DMS 273 treated with DMSO at 0.1 percent for 48 hours (cell line): ENCODE measurements at regions not wholly inside any gene's neighbourhood (a gene's known extent, or its start where the extent isn't known, plus 50 kb on each side); places are given as distances from the start of the nearest gene placed in this dataset.

ENCODE experiments used
- DNase-seq: peaks from one replicate; lab custom pipeline; 2025; lab: John Stamatoyannopoulos, UW

DNA sequence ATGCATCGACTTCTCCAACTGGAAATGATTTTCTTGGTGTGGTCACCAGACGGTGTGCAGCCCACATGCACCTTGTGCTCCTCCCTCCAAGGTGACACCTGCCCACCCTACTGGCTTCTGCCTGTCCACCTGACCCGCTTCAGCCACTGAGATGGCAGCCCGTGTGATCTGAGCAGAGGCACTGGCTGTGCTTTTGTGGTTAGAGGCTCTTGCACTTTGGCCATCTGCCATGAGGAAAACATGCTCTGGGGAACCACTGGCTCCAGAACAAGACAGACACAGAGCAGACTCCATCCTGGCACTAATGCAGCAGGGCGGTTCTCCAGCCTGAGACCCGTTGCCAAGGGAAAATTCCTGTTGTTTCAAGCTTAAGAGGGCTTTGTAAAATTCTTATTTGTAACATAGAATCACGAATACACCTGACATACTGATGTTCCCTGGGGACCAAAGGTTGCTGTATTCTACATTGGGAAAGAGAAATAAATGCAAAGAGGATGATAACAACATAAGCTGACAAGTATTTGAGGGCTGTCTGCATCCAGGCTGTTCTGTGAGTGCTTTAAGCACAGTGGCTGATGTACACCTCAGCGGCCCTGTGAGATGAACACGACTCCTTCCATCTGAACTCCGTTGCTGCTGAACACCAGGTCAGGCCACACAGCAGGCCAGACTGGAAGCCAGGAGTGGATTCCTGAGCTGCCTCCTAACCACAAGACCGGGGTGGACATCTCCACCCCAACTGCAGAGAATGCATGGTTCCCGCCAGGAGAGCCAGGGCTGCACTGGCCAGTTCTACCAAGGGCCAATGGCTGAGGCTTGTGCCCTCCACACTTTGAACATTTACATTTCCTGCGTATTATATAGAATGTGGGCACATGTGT, 820.4 kb downstream of the GALR1 start:
- DNase-seq = no peak

DNA sequence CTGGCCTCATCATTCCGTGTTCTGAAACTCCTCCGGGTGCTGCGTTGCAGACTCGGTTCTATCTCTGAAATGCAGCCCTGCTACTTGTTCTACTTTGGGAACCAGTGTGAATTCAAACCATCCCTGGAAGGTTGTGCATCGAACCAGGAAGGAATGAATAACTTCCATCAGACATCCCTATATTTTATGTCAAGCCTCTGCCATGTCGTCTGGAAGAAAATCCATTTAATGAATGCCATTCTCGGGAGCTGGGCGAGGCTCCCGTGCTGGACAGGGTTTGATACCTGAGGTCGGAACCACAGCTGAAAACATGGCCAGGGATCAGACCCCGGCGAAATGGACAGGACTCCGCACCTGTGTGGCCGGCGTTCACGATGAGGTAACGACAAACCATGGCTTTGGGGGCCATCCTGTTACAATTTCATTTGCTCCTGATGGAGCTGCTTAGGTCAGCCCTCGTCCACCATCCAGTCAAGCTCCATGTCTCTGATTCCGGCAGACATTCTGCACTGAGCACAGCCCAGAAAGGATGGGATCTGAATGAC, 821.6 kb downstream of the GALR1 start:
- DNase-seq = no peak

DNA sequence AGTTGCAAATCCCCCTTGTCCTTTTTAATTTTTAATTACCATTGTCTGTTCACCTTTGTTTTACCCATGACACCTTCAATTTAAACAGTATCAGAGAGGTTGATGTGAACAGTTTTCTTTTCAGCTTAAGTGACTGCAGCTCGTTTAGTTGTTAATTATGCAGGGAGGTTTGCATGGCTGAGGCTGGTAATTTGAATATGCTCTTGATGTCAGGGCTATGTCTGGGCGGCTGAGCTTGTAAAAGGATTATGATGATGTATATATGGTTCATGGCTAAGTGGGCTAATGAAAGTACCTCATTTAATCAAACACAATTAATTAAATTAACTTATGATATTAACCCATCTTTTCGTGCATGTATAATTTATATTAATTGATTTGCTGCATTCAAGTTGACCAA, 822.1 kb downstream of the GALR1 start:
- no peak for DNase-seq

DNA sequence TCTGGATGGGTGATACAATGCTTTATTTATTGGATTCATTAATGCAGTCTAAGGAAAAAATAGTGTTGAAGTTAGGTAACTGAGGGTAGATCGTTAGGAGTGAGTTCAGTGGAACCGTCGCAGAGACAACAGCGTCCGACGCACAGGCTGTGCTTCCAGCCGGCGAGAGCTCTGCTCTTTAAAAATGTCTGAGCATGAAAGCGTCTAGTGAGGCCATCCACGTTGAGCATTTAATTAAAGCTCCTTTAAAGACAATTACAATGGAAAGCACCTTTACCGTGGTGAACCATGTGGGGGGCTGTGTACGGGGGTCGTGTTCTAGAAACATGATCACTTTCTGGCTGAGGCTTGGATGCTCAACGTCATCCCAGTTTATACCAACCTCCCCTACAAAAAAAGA, 822.7 kb downstream of the GALR1 start:
- no peak for DNase-seq

DNA sequence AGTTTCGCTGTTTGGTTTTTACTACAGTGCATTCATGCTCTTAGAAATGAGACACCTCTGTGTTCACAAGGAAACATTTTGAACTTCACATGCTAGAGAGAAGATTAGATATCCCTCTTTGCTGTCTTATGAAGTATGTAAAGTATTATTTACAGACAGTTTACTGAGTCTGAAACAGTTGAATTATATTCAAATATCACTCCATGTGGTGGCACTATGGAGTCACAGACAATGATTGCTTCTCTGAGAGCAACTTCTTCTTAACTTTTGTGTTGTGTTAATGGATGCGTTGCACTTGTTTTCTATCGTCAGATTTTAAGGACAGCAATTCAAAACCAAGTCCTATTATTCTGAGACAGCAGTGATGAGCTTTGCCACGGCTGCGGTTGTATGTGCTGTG, 823.6 kb downstream of the GALR1 start:
- DNase-seq = no peak

DNA sequence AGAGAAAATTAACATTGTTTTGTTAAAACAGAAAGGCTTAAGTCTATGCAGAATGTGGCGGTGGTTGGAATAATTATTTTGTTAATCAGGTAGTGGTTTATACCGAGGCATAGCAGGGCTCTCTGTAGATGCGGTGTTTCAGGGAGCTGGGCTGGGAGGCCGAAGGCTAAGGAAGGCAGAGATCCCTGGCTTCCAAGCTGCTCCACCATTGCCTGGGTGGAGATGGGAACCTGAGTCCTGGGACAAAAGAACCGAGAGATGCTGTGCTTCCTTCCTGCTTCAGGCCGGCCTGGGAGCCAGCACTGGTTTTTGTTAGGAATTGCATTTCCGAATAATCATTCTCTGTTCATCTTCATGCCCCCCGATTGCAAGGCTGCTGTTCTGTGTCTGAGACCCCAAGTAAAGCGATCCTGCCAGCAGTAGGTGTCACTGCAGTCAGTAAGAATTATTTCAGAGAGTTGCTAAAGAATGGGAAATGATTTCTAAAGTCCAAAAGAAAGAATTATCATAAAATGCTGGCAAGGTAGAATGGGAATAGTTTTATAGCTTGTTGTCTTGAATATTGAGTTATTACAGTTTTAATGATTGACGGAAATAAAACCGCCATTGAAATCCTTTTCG, 824.9 kb downstream of the GALR1 start:
- DNase-seq = no peak

DNA sequence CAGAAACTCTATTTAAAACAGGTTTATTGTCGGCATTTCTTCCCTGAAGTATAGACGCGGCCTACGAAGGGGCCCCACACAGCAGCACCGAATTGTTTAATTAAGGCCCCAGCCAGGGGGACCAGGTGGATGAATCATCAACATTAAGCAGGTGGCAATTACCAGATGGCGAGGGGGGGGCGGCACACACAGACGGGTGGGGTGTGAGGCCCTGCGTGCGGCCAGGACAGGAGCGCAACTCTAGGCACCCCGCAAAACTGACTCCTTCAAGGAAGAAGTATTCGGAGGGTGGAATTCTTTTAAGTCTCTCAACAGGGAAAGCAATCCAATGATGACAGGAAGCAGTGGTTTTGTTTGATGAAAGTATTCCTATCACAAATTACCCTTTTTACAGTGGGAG, 830.4 kb downstream of the GALR1 start:
- no peak for DNase-seq

DNA sequence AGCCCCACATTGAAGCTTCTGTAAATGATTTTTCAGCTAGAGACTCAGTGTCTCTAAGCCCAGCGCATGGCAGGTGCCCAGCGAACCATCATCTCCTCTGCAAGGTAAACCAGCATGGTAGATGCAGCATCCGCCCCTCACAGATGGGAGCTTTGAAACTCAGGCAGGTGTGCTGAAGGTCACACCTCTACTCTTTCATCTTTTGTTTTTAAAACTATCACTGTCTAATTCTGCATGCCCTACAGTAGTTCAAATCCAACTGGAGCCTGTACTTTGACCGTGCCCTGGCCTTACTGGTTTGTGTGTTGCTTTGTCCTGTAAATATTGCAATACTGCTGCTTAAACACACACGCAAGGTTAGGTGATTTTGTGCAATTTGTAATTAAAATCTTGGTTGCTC, 831.1 kb downstream of the GALR1 start:
- DNase-seq = no peak

DNA sequence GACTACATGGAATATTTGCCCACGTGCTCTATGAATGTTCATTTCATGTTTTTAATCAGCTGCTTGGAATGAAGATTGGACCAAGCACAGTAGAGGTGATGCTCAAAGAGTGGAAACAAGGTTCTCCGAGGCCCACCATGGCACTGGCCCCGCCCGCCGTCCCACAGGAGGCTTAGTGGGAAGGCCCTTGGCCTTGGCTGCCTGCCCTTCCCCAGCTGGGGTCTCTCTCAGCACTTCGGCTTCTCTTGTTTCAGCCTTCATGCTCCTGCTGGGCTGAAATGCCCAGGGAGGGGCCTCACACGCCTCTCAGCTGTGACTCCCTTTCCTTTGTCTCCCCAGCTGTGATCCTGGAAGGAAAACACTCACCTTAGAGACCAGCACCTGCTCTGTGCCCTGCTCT, 833.2 kb downstream of the GALR1 start:
- no peak for DNase-seq

DNA sequence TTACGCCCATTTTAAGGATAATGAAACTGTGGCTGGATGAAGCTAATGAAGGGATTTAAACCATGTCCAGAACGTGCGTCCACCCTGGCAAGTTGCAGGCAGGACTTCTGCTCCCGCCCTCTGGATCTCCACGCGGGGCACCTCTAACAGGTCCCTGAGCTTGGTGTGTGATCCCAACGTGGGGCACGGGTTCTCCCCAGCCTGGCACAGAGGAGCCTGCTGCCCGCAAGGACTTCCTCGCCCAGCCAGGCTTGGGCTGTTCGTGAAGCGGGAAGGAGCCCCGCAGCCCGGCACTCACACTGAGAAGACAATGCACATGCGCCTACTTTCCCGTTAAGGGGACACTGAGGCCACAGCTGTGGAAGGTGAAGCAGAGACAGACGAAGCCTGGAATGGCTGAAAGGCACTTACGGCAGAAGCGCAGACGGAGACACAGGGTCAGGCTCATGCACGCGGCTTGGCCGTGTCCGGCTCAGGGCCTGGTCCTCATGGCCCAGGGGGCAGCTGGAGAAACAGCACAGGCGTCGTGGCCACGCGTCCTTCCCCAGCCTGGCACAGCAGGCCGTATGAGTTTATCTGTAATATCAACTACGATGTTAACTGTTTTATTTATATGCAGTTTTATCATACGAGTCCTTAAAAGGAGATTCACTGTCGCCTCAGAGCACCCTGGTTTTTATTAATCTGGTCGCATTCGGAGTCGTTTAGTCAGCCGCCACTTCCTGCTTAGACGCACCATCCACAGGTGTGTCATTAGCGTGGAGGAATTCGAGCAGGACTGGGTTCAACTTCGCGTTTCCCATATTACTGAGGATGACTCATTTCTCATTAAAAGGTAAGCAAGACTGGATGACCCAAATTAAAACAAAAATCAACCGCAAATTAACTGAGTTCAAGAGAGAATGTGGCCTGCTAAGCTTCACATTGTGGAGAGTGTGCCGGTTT, 835.9 kb downstream of the GALR1 start:
- no peak for DNase-seq

DNA sequence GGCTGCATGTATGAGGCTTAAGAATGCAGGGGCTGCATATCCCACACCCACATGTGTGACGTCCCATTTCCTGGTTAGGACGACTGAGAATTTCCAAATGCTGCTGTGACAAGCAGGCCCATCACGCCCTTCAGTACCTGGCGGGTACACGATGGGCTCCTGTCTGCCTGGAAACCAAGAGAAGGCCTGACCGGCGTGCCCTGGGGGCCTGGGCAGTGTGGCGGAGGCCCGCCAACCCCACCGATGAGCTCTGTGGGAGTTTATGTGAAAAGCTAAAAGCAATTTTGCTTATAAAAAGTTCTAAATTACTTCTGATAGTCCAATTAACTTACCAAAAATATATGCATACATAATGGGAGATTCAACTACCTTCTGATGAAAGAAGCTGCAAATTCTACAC, 837.3 kb downstream of the GALR1 start:
- no peak for DNase-seq

DNA sequence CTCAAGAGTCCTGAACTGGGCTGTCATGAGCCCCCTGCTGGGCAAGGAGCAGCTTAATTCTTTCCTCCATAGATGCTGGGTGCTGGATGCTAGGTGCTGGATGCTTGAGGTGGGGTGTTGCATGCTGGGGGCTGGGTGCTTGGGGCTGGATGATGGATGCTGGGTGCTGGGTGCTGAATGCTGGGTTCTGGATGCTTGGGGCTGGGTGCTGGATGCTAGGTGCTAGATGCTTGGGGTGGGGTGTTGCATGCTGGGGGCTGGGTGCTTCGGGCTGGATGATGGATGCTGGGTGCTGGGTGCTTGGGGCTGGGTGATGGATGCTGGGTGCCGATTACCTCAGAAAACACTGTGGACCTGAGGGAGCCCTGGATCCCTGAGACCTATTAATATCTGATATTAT, 837.7 kb downstream of the GALR1 start:
- DNase-seq = no peak

DNA sequence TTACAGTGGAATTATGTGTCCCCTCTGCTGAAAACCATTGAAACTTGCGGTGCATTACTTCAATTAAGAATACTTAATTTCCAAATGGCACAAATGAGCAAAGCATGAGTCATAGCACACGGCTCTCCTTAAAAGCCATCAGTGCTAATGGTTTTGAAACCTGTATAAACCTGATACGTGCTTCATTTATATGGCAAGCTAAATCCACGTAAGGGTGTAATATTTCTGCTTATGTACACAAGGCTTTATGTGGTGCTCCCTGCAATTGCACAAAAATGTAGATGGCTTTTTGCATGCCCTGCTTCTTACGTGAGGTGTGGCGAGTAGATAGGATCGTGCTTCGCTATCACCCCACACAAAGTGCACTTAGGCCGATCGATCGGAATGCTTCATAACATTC, 840.9 kb downstream of the GALR1 start:
- no peak for DNase-seq

DNA sequence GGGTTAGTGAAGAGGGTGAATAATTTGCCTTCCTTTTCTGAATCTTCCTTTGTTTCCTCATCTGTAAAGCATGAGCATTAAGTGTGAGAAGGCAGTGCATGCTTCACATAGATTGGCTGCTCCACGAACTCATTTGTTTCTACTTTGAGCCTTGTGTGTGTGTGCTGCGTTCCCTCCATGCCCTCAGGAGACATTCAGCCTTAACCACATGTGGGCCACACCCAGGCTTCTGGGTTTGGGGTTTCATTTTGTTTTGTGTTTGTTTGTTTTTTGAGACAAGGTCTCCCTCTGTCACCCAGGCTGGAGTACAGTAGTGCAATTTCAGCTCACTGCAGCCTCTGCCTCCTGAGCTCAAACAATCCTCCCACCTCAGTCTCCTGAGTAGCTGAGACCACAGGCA, 843.3 kb downstream of the GALR1 start:
- DNase-seq = no peak

DNA sequence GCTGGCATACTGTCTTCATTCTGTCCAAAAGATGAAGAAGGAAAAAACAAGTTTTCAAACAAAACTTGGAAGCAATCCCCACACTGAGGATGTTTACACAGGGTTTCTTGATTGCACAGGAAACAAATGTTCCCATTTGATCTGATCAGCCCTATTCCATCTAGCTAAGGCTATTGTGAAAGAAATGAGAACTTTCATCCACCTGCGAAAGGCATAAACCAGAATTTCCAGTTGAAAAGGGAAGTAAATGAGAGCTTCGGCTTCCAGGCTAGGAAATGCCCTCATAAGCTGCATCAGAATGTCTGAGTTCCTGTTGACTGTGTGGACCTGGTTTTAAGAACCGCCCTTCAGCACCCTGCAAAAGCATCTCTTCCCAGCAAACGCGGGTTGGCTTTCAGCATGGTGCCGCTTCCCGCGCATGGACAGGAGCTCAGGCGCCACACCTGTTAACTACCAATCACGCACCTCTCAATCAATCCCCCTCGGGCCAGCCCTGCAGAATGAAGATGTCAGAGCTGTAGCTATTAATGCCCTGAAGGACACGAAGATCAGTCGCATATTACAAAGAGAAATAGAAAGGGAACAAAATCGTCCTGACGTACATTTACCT, 850.4 kb downstream of the GALR1 start:
- no peak for DNase-seq

DNA sequence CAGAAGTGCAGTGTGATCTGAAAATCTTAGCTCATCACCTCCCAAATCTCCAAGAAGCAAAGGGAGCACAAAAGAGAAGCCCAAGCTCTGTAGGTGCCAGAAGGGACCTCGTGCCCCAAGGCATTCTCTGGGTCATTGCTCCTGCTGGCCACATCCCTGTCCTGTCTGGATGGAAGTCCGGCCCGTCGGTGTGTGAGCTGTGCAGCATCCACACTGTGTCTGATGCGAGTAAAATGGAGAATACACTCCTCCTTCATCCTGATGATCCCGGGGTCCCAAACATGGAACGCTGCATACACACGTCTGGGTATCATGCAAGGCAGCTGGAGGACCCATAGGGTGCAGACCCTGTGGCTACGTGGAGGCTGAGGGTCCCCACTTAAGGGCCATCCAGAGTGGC, 851.4 kb downstream of the GALR1 start:
- DNase-seq = no peak

DNA sequence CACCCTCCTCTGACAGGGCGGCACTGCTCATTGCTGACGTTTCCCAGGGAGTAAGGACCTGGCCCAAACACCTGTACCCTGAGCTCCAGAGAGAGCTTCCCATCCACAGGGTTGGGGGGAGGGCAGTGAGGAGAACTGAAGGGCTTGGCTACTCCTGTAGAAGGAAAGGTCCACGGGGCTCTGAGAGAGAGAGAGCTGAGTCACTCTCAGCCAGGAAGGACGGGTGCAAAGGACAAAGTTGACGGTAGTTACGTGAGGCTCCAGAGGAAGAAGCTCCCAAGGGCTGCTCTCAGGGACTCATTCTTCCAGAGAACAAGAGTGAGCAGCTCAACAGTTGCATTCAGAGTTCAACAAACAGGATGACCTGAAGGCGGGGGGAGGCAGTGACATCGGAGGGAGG, 852.5 kb downstream of the GALR1 start:
- DNase-seq = no peak

DNA sequence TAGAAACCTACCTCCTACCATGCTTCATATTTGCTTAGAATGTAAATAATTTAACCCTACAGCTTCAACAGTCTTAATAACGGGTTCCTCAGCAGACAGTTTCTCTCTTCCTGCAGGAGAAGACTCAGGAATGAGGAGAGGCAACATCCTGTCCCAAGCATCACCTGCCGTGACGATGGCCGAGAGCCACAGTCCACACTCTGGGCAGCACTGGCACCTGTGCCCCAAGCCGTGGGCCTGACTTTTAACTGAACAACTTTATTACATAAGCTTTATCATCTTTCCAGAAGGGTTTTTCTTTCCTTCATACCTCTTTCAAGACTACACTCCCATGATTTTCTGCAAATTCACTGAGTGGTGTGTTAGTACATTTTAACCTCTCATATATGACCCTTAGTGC, 856.0 kb downstream of the GALR1 start:
- no peak for DNase-seq

DNA sequence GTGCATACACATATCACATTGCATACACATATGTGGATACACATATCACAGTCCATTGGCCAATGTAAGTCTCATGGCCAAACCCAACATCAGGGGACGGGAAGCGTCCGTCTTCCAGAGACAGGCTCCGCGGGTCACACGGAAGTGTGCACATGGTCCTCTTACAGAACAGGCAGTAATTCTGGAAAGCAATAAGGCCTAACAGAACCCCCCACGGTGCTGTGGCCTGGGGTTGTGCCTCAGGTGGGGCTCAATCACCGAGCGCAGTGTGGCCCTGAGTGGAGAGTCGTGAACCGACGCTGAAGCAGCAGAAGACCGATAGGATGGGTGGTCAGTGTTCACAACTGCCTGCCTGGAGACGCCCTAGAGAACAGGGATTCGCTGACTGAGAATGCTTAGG, 857.3 kb downstream of the GALR1 start:
- no peak for DNase-seq

DNA sequence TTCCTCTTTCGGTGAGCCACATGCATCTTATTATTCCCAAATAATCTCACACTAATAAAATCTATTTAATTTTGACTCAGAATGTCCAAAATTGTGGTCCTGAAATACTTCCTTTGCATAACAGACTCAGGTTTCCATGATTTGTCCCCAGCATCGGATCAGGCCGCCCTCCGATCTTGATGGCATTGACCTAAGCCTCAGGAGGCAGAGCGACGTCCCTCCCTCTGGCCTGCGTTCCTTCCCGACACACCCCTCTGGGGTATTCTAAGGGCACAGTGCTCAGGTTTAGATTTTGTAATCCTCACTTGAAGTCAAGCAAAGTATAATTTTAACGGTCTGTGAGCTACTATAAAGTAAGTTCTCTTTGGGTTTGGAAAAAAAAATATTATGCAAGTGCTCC, 857.7 kb downstream of the GALR1 start:
- no peak for DNase-seq

DNA sequence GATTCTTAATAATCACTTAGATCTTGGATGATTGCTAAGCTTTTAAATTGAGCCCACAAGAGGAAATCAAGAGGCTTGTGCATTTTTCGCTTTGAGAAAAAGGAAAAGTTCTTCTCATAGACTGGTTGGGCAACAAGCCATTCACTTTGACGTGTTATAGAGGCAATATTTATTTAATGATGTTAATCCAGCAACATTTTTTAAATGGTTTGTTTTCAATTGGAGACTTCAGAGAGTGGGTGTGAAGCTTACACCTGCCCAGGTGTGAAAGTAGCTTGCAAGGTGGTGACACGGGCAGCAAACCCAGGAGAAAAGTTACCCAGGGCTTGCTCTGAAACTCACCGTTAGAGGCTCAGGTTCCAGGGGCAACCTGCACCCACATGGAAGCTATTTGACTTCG, 858.9 kb downstream of the GALR1 start:
- no peak for DNase-seq
